ENCODE measurements at regions not wholly inside any gene's neighbourhood (a gene's known extent, or its start where the extent isn't known, plus 50 kb on each side); places are given as distances from the start of the nearest gene placed in this dataset.
A peak's percentile ranks its signal among the peaks of the same experiment; 100 is the strongest.
"Not testable (repeated sequence)": the region's sequence is repeated elsewhere in the genome, so short reads cannot be mapped to it uniquely, and the experiment has no call there.

GRCh38 chr7:112922546-112922945 lies 132.4 kb upstream of the TMEM168 start:
- not testable (repeated sequence) for H3K27ac ChIP-seq (ENCODE audit: low read depth in 1 of 2, low read length in 1 of 2); H3K36me3 ChIP-seq (ENCODE audit: control insufficient read depth in 2 of 2, insufficient read depth in 2 of 2, low read length in 1 of 2); H3K4me3 ChIP-seq (ENCODE audit: low read length in 2 of 2); DNase-seq (ENCODE audit: low read depth in 6 of 9, low spot score in 9 of 9); H3K4me1 ChIP-seq (ENCODE audit: control insufficient read depth in 2 of 2, insufficient read depth in 2 of 2, low read length in 2 of 2); H3K9me3 ChIP-seq (ENCODE audit: control insufficient read depth in 2 of 2, insufficient read depth in 1 of 2, low read length in 1 of 2); H3K27me3 ChIP-seq (ENCODE audit: control insufficient read depth in 2 of 2, insufficient read depth in 1 of 2, low read length in 1 of 2)
- 95% methylated on average over 25 of the region's 25 CpGs for whole genome bisulfite sequencing

- not testable (repeated sequence) for H3K36me3 ChIP-seq (ENCODE audit: control insufficient read depth in 2 of 2, insufficient read depth in 2 of 2, low read length in 1 of 2)
Measured at GRCh38 chr7:112916431-112916830, 126.2 kb upstream of the TMEM168 start.

GRCh38 chr7:112908086-112908485 lies 117.9 kb upstream of the TMEM168 start:
- H3K9me3 ChIP-seq (ENCODE audit: control insufficient read depth in 2 of 2, insufficient read depth in 1 of 2, low read length in 1 of 2): peaks cover 0 to 4% of the 10 kb centered on the region in 2 donors
- no peak for DNase-seq (ENCODE audit: low read depth in 6 of 9, low spot score in 9 of 9)

More at GRCh38 chr7:112916431-112916830, 126.2 kb upstream of the TMEM168 start:
- DNase-seq (ENCODE audit: low read depth in 6 of 9, low spot score in 9 of 9); H3K4me3 ChIP-seq (ENCODE audit: low read length in 2 of 2); H3K4me1 ChIP-seq (ENCODE audit: control insufficient read depth in 2 of 2, insufficient read depth in 2 of 2, low read length in 2 of 2); H3K27ac ChIP-seq (ENCODE audit: low read depth in 1 of 2, low read length in 1 of 2); H3K9me3 ChIP-seq (ENCODE audit: control insufficient read depth in 2 of 2, insufficient read depth in 1 of 2, low read length in 1 of 2); H3K27me3 ChIP-seq (ENCODE audit: control insufficient read depth in 2 of 2, insufficient read depth in 1 of 2, low read length in 1 of 2): not testable (repeated sequence)
- 99% methylated on average over 18 of the region's 18 CpGs for WGBS

GRCh38 chr7:112907658-112908057 lies 117.5 kb upstream of the TMEM168 start:
- Histone ChIP-seq H3K9me3 (ENCODE audit: control insufficient read depth in 2 of 2, insufficient read depth in 1 of 2, low read length in 1 of 2) (peaks cover 0 to 8% of the 10 kb centered on the region in 2 donors), H3K4me3 (ENCODE audit: low read length in 2 of 2) (no peak overlapping the region), H3K27me3 (ENCODE audit: control insufficient read depth in 2 of 2, insufficient read depth in 1 of 2, low read length in 1 of 2) (no peaks in the 10 kb centered on the region), H3K4me1 (ENCODE audit: control insufficient read depth in 2 of 2, insufficient read depth in 2 of 2, low read length in 2 of 2) (no peaks in the 10 kb centered on the region), H3K27ac (ENCODE audit: low read depth in 1 of 2, low read length in 1 of 2) (no peak overlapping the region), H3K36me3 (ENCODE audit: control insufficient read depth in 2 of 2, insufficient read depth in 2 of 2, low read length in 1 of 2) (peaks cover 0 to 2% of the 10 kb centered on the region in 2 donors)
- 98% methylated on average over 1 of the region's 1 CpG for WGBS
- no peak for DNase-seq (ENCODE audit: low read depth in 6 of 9, low spot score in 9 of 9)

More at GRCh38 chr7:112908086-112908485, 117.9 kb upstream of the TMEM168 start:
- H3K27ac ChIP-seq (ENCODE audit: low read depth in 1 of 2, low read length in 1 of 2): no peak overlapping the region
- no peaks in the 10 kb centered on the region for H3K27me3 ChIP-seq (ENCODE audit: control insufficient read depth in 2 of 2, insufficient read depth in 1 of 2, low read length in 1 of 2)
- 97% methylated on average over 2 of the region's 2 CpGs for WGBS
- H3K36me3 ChIP-seq (ENCODE audit: control insufficient read depth in 2 of 2, insufficient read depth in 2 of 2, low read length in 1 of 2): peaks cover 0 to 2% of the 10 kb centered on the region in 2 donors
- H3K4me1 ChIP-seq (ENCODE audit: control insufficient read depth in 2 of 2, insufficient read depth in 2 of 2, low read length in 2 of 2): no peaks in the 10 kb centered on the region
- H3K4me3 ChIP-seq (ENCODE audit: low read length in 2 of 2): no peak overlapping the region

GRCh38 chr7:112905950-112906349 lies 115.8 kb upstream of the TMEM168 start:
- no peak overlapping the region for H3K27ac ChIP-seq (ENCODE audit: low read depth in 1 of 2, low read length in 1 of 2)
- no peaks in the 10 kb centered on the region for H3K4me1 ChIP-seq (ENCODE audit: control insufficient read depth in 2 of 2, insufficient read depth in 2 of 2, low read length in 2 of 2)
- DNase-seq (ENCODE audit: low read depth in 6 of 9, low spot score in 9 of 9): no peak

GRCh38 chr7:112905413-112905812 lies 115.2 kb upstream of the TMEM168 start:
- Histone ChIP-seq H3K27me3 (ENCODE audit: control insufficient read depth in 2 of 2, insufficient read depth in 1 of 2, low read length in 1 of 2) (no peaks in the 10 kb centered on the region), H3K36me3 (ENCODE audit: control insufficient read depth in 2 of 2, insufficient read depth in 2 of 2, low read length in 1 of 2) (no peaks in the 10 kb centered on the region), H3K27ac (ENCODE audit: low read depth in 1 of 2, low read length in 1 of 2) (no peak overlapping the region), H3K4me1 (ENCODE audit: control insufficient read depth in 2 of 2, insufficient read depth in 2 of 2, low read length in 2 of 2) (no peaks in the 10 kb centered on the region), H3K9me3 (ENCODE audit: control insufficient read depth in 2 of 2, insufficient read depth in 1 of 2, low read length in 1 of 2) (peaks cover 0 to 8% of the 10 kb centered on the region in 2 donors), H3K4me3 (ENCODE audit: low read length in 2 of 2) (no peak overlapping the region)
- no peak for DNase-seq (ENCODE audit: low read depth in 6 of 9, low spot score in 9 of 9)

More at GRCh38 chr7:112905950-112906349, 115.8 kb upstream of the TMEM168 start:
- H3K9me3 ChIP-seq (ENCODE audit: control insufficient read depth in 2 of 2, insufficient read depth in 1 of 2, low read length in 1 of 2): peaks cover 0 to 8% of the 10 kb centered on the region in 2 donors
- no peak overlapping the region for H3K4me3 ChIP-seq (ENCODE audit: low read length in 2 of 2)
- H3K27me3 ChIP-seq (ENCODE audit: control insufficient read depth in 2 of 2, insufficient read depth in 1 of 2, low read length in 1 of 2): no peaks in the 10 kb centered on the region
- no peaks in the 10 kb centered on the region for H3K36me3 ChIP-seq (ENCODE audit: control insufficient read depth in 2 of 2, insufficient read depth in 2 of 2, low read length in 1 of 2)

- DNase-seq (ENCODE audit: low read depth in 6 of 9, low spot score in 9 of 9): peak in 8 of 9 donors; percentile 4 to 61 (median 32)
- H3K4me1 ChIP-seq (ENCODE audit: control insufficient read depth in 2 of 2, insufficient read depth in 2 of 2, low read length in 2 of 2): no peaks in the 10 kb centered on the region
- H3K27me3 ChIP-seq (ENCODE audit: control insufficient read depth in 2 of 2, insufficient read depth in 1 of 2, low read length in 1 of 2): no peaks in the 10 kb centered on the region
- peaks cover 0 to 4% of the 10 kb centered on the region in 2 donors for H3K9me3 ChIP-seq (ENCODE audit: control insufficient read depth in 2 of 2, insufficient read depth in 1 of 2, low read length in 1 of 2)
- no peak overlapping the region for H3K27ac ChIP-seq (ENCODE audit: low read depth in 1 of 2, low read length in 1 of 2)
- H3K36me3 ChIP-seq (ENCODE audit: control insufficient read depth in 2 of 2, insufficient read depth in 2 of 2, low read length in 1 of 2): peaks cover 0 to 6% of the 10 kb centered on the region in 2 donors
- no peak overlapping the region for H3K4me3 ChIP-seq (ENCODE audit: low read length in 2 of 2)
Measured at GRCh38 chr7:112898432-112899290, 108.5 kb upstream of the TMEM168 start.

- Histone ChIP-seq H3K4me3 (ENCODE audit: low read length in 2 of 2) (no peak overlapping the region), H3K36me3 (ENCODE audit: control insufficient read depth in 2 of 2, insufficient read depth in 2 of 2, low read length in 1 of 2) (peaks cover 5 to 6% of the 10 kb centered on the region in 2 donors), H3K9me3 (ENCODE audit: control insufficient read depth in 2 of 2, insufficient read depth in 1 of 2, low read length in 1 of 2) (peaks cover 0 to 2% of the 10 kb centered on the region in 2 donors), H3K27me3 (ENCODE audit: control insufficient read depth in 2 of 2, insufficient read depth in 1 of 2, low read length in 1 of 2) (no peaks in the 10 kb centered on the region), H3K27ac (ENCODE audit: low read depth in 1 of 2, low read length in 1 of 2) (no peak overlapping the region), H3K4me1 (ENCODE audit: control insufficient read depth in 2 of 2, insufficient read depth in 2 of 2, low read length in 2 of 2) (no peaks in the 10 kb centered on the region)
- WGBS: 97% methylated on average over 2 of the region's 2 CpGs
- no peak for DNase-seq (ENCODE audit: low read depth in 6 of 9, low spot score in 9 of 9)
Measured at GRCh38 chr7:112897839-112898431, 107.7 kb upstream of the TMEM168 start.

- H3K4me3 ChIP-seq (ENCODE audit: low read length in 2 of 2): no peak overlapping the region
- H3K4me1 ChIP-seq (ENCODE audit: control insufficient read depth in 2 of 2, insufficient read depth in 2 of 2, low read length in 2 of 2): no peaks in the 10 kb centered on the region
- H3K36me3 ChIP-seq (ENCODE audit: control insufficient read depth in 2 of 2, insufficient read depth in 2 of 2, low read length in 1 of 2): peaks cover 6% of the 10 kb centered on the region in 2 donors
- over 99% methylated on average over 10 of the region's 10 CpGs for WGBS
- no peaks in the 10 kb centered on the region for H3K27me3 ChIP-seq (ENCODE audit: control insufficient read depth in 2 of 2, insufficient read depth in 1 of 2, low read length in 1 of 2)
- H3K9me3 ChIP-seq (ENCODE audit: control insufficient read depth in 2 of 2, insufficient read depth in 1 of 2, low read length in 1 of 2): no peaks in the 10 kb centered on the region
- H3K27ac ChIP-seq (ENCODE audit: low read depth in 1 of 2, low read length in 1 of 2): no peak overlapping the region
- no peak for DNase-seq (ENCODE audit: low read depth in 6 of 9, low spot score in 9 of 9)
Measured at GRCh38 chr7:112896026-112896601, 105.9 kb upstream of the TMEM168 start.
